HG02938 (cell line): ENCODE measurements at regions not wholly inside any gene's neighbourhood (a gene's known extent, or its start where the extent isn't known, plus 50 kb on each side); places are given as distances from the start of the nearest gene placed in this dataset.

ENCODE experiments used
- ATAC-seq: cut with Tn5 transposase; IDR thresholded peaks from one replicate; pipeline ENCODE4 v1.9.1; 2021; ENCODE audit warnings: mild to moderate bottlenecking, moderate library complexity; ENCODE audit not compliant: unreplicated experiment

- ATAC-seq: no peak
Measured at GRCh38 chr7:18445483-18445882, 50.1 kb upstream of the HDAC9 start.
